SK-N-MC (cell line): ENCODE measurements at regions not wholly inside any gene's neighbourhood (a gene's known extent, or its start where the extent isn't known, plus 50 kb on each side); places are given as distances from the start of the nearest gene placed in this dataset.

Experiments
- EZH2 ChIP-seq: fragments of 200-600 bp; sonication (generic); IDR thresholded peaks from one replicate; pipeline ENCODE4 v1.6.1; 2017; ENCODE audit warnings: antibody characterized with exemption
- POLR2AphosphoS5 ChIP-seq: IDR thresholded peaks from 2 replicates; pipeline ENCODE4 v1.6.1; 2012; ENCODE audit warnings: mild to moderate bottlenecking, low read depth, low read length, borderline replicate concordance

- no peak for TF ChIP-seq EZH2
- no peak for TF ChIP-seq POLR2AphosphoS5
These were observed 499.3 kb downstream of the EPHA5 start for GRCh38 chr4:65170768-65171514.
